HepG2 (cell line): ENCODE measurements at regions not wholly inside any gene's neighbourhood (a gene's known extent, or its start where the extent isn't known, plus 50 kb on each side); places are given as distances from the start of the nearest gene placed in this dataset.

Experiments
- ATF1 ChIP-seq: IDR thresholded peaks from 2 replicates; pipeline ENCODE4 v1.6.1; 2016; ENCODE audit warnings: mild to moderate bottlenecking, control low read depth
- ATF5 ChIP-seq: sonication (generic); formaldehyde crosslinking; IDR thresholded peaks from 2 replicates; pipeline ENCODE4 v1.4.0; 2020; ENCODE audit warnings: mild to moderate bottlenecking, low read depth, missing genetic modification reagents
- BCL6 ChIP-seq: IDR thresholded peaks from 2 replicates; pipeline ENCODE4 v1.6.1; 2016; ENCODE audit warnings: missing genetic modification reagents, missing compliant biosample characterization
- ETS1 ChIP-seq: sonication (generic); formaldehyde crosslinking; IDR thresholded peaks from 2 replicates; pipeline ENCODE4 v1.4.0; 2020; ENCODE audit warnings: missing genetic modification reagents
- HOXD1 ChIP-seq: sonication (generic); formaldehyde crosslinking; IDR thresholded peaks from 2 replicates; pipeline ENCODE4 v1.5.0; 2020; ENCODE audit warnings: missing genetic modification reagents
- IKZF5 ChIP-seq: IDR thresholded peaks from 2 replicates; pipeline ENCODE4 v1.6.1; 2018; ENCODE audit warnings: missing genetic modification reagents, mild to moderate bottlenecking, missing compliant biosample characterization
- MEIS1 ChIP-seq: sonication (generic); formaldehyde crosslinking; IDR thresholded peaks from 2 replicates; pipeline ENCODE4 v1.9.0; 2021; ENCODE audit warnings: mild to moderate bottlenecking, missing genetic modification reagents, moderate library complexity, borderline replicate concordance
- MIXL1 ChIP-seq: IDR thresholded peaks from 2 replicates; pipeline ENCODE4 v1.6.1; 2016
- MTERF4 ChIP-seq: sonication (generic); formaldehyde crosslinking; IDR thresholded peaks from 2 replicates; pipeline ENCODE4 v1.8.0; 2023; ENCODE audit warnings: mild to moderate bottlenecking, missing genetic modification reagents
- ZBTB25 ChIP-seq: IDR thresholded peaks from 2 replicates; pipeline ENCODE4 v1.6.1; 2018; ENCODE audit warnings: missing genetic modification reagents
- ZMYM2 ChIP-seq: sonication (generic); formaldehyde crosslinking; IDR thresholded peaks from 2 replicates; pipeline ENCODE4 v1.8.0; 2022; ENCODE audit warnings: mild to moderate bottlenecking, missing genetic modification reagents
- ZNF230 ChIP-seq: sonication (generic); formaldehyde crosslinking; IDR thresholded peaks from 2 replicates; pipeline ENCODE4 v1.4.0; 2020; ENCODE audit warnings: mild to moderate bottlenecking, missing genetic modification reagents
- ZNF292 ChIP-seq: sonication (generic); formaldehyde crosslinking; IDR thresholded peaks from 2 replicates; pipeline ENCODE4 v1.8.1; 2022; ENCODE audit warnings: mild to moderate bottlenecking, low read depth, missing genetic modification reagents, borderline replicate concordance
- ZNF30 ChIP-seq: sonication (generic); formaldehyde crosslinking; IDR thresholded peaks from 2 replicates; pipeline ENCODE4 v1.5.0; 2020; ENCODE audit warnings: mild to moderate bottlenecking, missing genetic modification reagents
- ZNF335 ChIP-seq: sonication (generic); formaldehyde crosslinking; IDR thresholded peaks from 2 replicates; pipeline ENCODE4 v1.4.0; 2020; ENCODE audit warnings: missing genetic modification reagents
- ZNF430 ChIP-seq: sonication (generic); formaldehyde crosslinking; IDR thresholded peaks from 2 replicates; pipeline ENCODE4 v1.9.0; 2021; ENCODE audit warnings: mild to moderate bottlenecking, missing genetic modification reagents
- ZNF570 ChIP-seq: sonication (generic); formaldehyde crosslinking; IDR thresholded peaks from 2 replicates; pipeline ENCODE4 v1.4.0; 2020; ENCODE audit warnings: mild to moderate bottlenecking, missing genetic modification reagents, borderline replicate concordance
- ZNF605 ChIP-seq: sonication (generic); formaldehyde crosslinking; IDR thresholded peaks from 2 replicates; pipeline ENCODE4 v1.8.0; 2022; ENCODE audit warnings: mild to moderate bottlenecking, missing genetic modification reagents
- ZNF878 ChIP-seq: sonication (generic); formaldehyde crosslinking; IDR thresholded peaks from 2 replicates; pipeline ENCODE4 v1.8.1; 2023; ENCODE audit warnings: mild to moderate bottlenecking, missing genetic modification reagents, moderate library complexity
- TF ChIP-seq, protein P1 (sequence below): sonication (generic); formaldehyde crosslinking; IDR thresholded peaks from 2 replicates; pipeline ENCODE4 v1.4.0; 2020; ENCODE audit warnings: missing genetic modification reagents

- TF ChIP-seq MEIS1 (0 out of 2 replicates have a peak, but pooled peaks have one; percentile 57), ZNF292 (CRISPR knock-in tag) (peak; percentile 12; the same call in 1 of the 2 replicates), MIXL1 (CRISPR knock-in tag) (peak; percentile 30; the same call in 1 of the 2 replicates), ZNF335 (CRISPR knock-in tag) (no peak), ETS1 (no peak), BCL6 (CRISPR knock-in tag) (no peak; the same call in 1 of the 2 replicates), ZNF230 (CRISPR knock-in tag) (peak; percentile 88; the same call in 1 of the 2 replicates), MTERF4 (CRISPR knock-in tag) (no peak), ZNF430 (CRISPR knock-in tag) (no peak), ZBTB25 (CRISPR knock-in tag) (peak; percentile 71; the same call in 1 of the 2 replicates), HOXD1 (CRISPR knock-in tag) (no peak), ATF5 (0 out of 2 replicates have a peak, but pooled peaks have one; percentile 21), ZMYM2 (peak; percentile 92), ZNF878 (CRISPR knock-in tag) (peak; percentile 88), IKZF5 (CRISPR knock-in tag) (no peak), ZNF30 (CRISPR knock-in tag) (no peak), ZNF605 (CRISPR knock-in tag) (0 out of 2 replicates have a peak, but pooled peaks have one; percentile 40), ATF1 (CRISPR knock-in tag) (peak; percentile 39; the same call in 1 of the 2 replicates), ZNF570 (CRISPR knock-in tag) (no peak)
- TF ChIP-seq, protein P1, sequence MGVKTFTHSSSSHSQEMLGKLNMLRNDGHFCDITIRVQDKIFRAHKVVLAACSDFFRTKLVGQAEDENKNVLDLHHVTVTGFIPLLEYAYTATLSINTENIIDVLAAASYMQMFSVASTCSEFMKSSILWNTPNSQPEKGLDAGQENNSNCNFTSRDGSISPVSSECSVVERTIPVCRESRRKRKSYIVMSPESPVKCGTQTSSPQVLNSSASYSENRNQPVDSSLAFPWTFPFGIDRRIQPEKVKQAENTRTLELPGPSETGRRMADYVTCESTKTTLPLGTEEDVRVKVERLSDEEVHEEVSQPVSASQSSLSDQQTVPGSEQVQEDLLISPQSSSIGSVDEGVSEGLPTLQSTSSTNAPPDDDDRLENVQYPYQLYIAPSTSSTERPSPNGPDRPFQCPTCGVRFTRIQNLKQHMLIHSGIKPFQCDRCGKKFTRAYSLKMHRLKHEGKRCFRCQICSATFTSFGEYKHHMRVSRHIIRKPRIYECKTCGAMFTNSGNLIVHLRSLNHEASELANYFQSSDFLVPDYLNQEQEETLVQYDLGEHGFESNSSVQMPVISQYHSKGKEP (CRISPR knock-in tag) = no peak
Measured at GRCh38 chr20:53786445-53787267, 193.0 kb upstream of the ZNF217 start (continued).
